SK-N-SH (cell line): ENCODE measurements at regions not wholly inside any gene's neighbourhood (a gene's known extent, or its start where the extent isn't known, plus 50 kb on each side); places are given as distances from the start of the nearest gene placed in this dataset.

Source experiments
- CTCF ChIA-PET: fragments of 300-600, 350-600 bp; formaldehyde crosslinking; extraction: SDS; loops from one replicate; lab custom pipeline; 2021; lab: Yijun Ruan, JAX
- POLR2A ChIA-PET: fragments of 350-600 bp; sonication (Branson Sonifier 250); formaldehyde crosslinking; extraction: SDS; loops from one replicate; lab custom pipeline; 2020; ENCODE audit warnings: antibody characterized with exemption, inconsistent platforms; lab: Yijun Ruan, JAX
- DNase-seq: peaks from one replicate; pipeline ENCODE4 v3.0.0; 2012
- H2AFZ ChIP-seq: fragments of 200-600 bp; sonication (generic); 2 replicates; pipeline ENCODE4 v1.8.1; 2016; ENCODE audit warnings: antibody characterized with exemption, mild to moderate bottlenecking, low read depth
- H3F3A ChIP-seq: fragments of 200-600 bp; sonication (generic); replicated peaks from 2 replicates; pipeline ENCODE3; 2016; ENCODE audit warnings: antibody characterized with exemption, mild to moderate bottlenecking; ENCODE audit not compliant: insufficient read depth
- H3K27ac ChIP-seq, 2 experiments: fragments of 200-500 bp in 1 of 2; fragments of 200-600 bp in 1 of 2; sonication (Bioruptor generic) in 1 of 2; sonication (generic), shearing (Covaris generic) in 1 of 2; 2 replicates each; pipeline versions ENCODE4 v1.5.1 to v1.6.1; 2014 to 2016; ENCODE audit warnings: low read depth in 2 of 2, inconsistent platforms in 1 of 2, low read length in 1 of 2, mild to moderate bottlenecking in 1 of 2, mixed read lengths in 1 of 2
- H3K27me3 ChIP-seq: fragments of 200-600 bp; sonication (generic), shearing (Covaris generic); 2 replicates; pipeline ENCODE4 v1.6.1; 2016; ENCODE audit warnings: mixed run types; ENCODE audit not compliant: insufficient read depth
- H3K36me3 ChIP-seq, 2 experiments: fragments of 200-500 bp in 1 of 2; fragments of 200-600 bp in 1 of 2; sonication (Bioruptor generic) in 1 of 2; sonication (generic) in 1 of 2; replicated peaks in 1 of 2; 2 replicates each; pipeline versions ENCODE3 to v1.5.1; 2014 to 2016; ENCODE audit warnings: low read length in 1 of 2, mild to moderate bottlenecking in 1 of 2; ENCODE audit not compliant: insufficient read depth in 2 of 2, control insufficient read depth in 1 of 2
- H3K4me1 ChIP-seq, 2 experiments: fragments of 200-500 bp in 1 of 2; fragments of 200-600 bp in 1 of 2; sonication (Bioruptor generic) in 1 of 2; sonication (generic), shearing (Covaris generic) in 1 of 2; 2 replicates each; pipeline versions ENCODE4 v1.5.1 to v1.6.1; 2014 to 2016; ENCODE audit warnings: low read depth in 1 of 2, low read length in 1 of 2, mixed run types in 1 of 2; ENCODE audit not compliant: insufficient read depth in 2 of 2, control insufficient read depth in 1 of 2
- H3K4me2 ChIP-seq: fragments of 200-600 bp; sonication (generic), shearing (Covaris generic); 2 replicates; pipeline ENCODE4 v1.6.1; 2017; ENCODE audit warnings: mixed run types
- H3K4me3 ChIP-seq, 2 experiments: fragments of 200-500 bp in 1 of 2; fragments of 200-600 bp in 1 of 2; sonication (Bioruptor generic) in 1 of 2; sonication (generic), shearing (Covaris generic) in 1 of 2; 2 replicates each; pipeline versions ENCODE4 v1.5.1 to v1.8.1; 2014 to 2016; ENCODE audit warnings: low read depth in 2 of 2, inconsistent platforms in 1 of 2, low read length in 1 of 2, mild to moderate bottlenecking in 1 of 2, mixed read lengths in 1 of 2, moderate library complexity in 1 of 2
- H3K79me2 ChIP-seq: fragments of 200-600 bp; sonication (generic); 2 replicates; pipeline ENCODE4 v1.8.1; 2017; ENCODE audit warnings: mild to moderate bottlenecking; ENCODE audit not compliant: insufficient read depth
- H3K9ac ChIP-seq: fragments of 200-600 bp; sonication (generic); 2 replicates; pipeline ENCODE4 v1.6.1; 2017; ENCODE audit warnings: mixed run types
- H3K9me2 ChIP-seq: fragments of 200-600 bp; sonication (generic); 2 replicates; pipeline ENCODE4 v1.6.1; 2017; ENCODE audit warnings: mixed run types
- H3K9me3 ChIP-seq: fragments of 200-600 bp; sonication (generic); 2 replicates; pipeline ENCODE4 v1.6.1; 2017; ENCODE audit warnings: mixed run types, mild to moderate bottlenecking, moderate library complexity
- H4K20me1 ChIP-seq: fragments of 200-600 bp; sonication (generic); 2 replicates; pipeline ENCODE4 v1.6.1; 2017; ENCODE audit warnings: mild to moderate bottlenecking, mixed run types; ENCODE audit not compliant: insufficient read depth
- EP300 ChIP-seq, 2 experiments: IDR thresholded peaks; 2 replicates each; pipeline versions ENCODE4 v1.4.0 to v1.6.1; 2012; ENCODE audit warnings: borderline replicate concordance in 1 of 2, low read depth in 1 of 2, low read length in 1 of 2
- EZH2phosphoT487 ChIP-seq: fragments of 200-600 bp; sonication (generic); IDR thresholded peaks from 2 replicates; pipeline ENCODE4 v1.6.1; 2017; ENCODE audit warnings: low read depth, mixed run types, mild to moderate bottlenecking, antibody characterized with exemption, moderate library complexity, borderline replicate concordance
- FOSL2 ChIP-seq: IDR thresholded peaks from 2 replicates; pipeline ENCODE4 v1.4.0; 2012; ENCODE audit warnings: low read depth, mild to moderate bottlenecking, moderate library complexity, borderline replicate concordance
- FOXM1 ChIP-seq: IDR thresholded peaks from 2 replicates; pipeline ENCODE4 v1.4.0; 2012; ENCODE audit warnings: low read depth, mild to moderate bottlenecking
- GATA2 ChIP-seq: sonication (generic); formaldehyde crosslinking; IDR thresholded peaks from 2 replicates; pipeline ENCODE4 v1.5.0; 2020; ENCODE audit warnings: mild to moderate bottlenecking, missing genetic modification reagents
- IRF3 ChIP-seq: fragments of 150-350 bp; IDR thresholded peaks from 2 replicates; pipeline ENCODE4 v1.6.1; 2016; ENCODE audit warnings: mild to moderate bottlenecking, low read depth, low read length
- MEF2A ChIP-seq: IDR thresholded peaks from 2 replicates; pipeline ENCODE4 v1.4.0; 2012; ENCODE audit warnings: low read depth, borderline replicate concordance
- NFIC ChIP-seq: IDR thresholded peaks from 2 replicates; pipeline ENCODE4 v1.4.0; 2012; ENCODE audit warnings: borderline replicate concordance
- PBX3 ChIP-seq: IDR thresholded peaks from 2 replicates; pipeline ENCODE4; 2012
- POLR2AphosphoS5 ChIP-seq: IDR thresholded peaks from 2 replicates; pipeline ENCODE4 v1.6.1; 2012; ENCODE audit warnings: low read depth, low read length
- RFX5 ChIP-seq: IDR thresholded peaks from 2 replicates; pipeline ENCODE4 v1.6.1; 2012; ENCODE audit warnings: mild to moderate bottlenecking, improper control_type of control experiment, low read length
- TAF1 ChIP-seq: IDR thresholded peaks from 2 replicates; pipeline ENCODE4 v1.6.1; 2012; ENCODE audit warnings: low read depth, mild to moderate bottlenecking, low read length, moderate library complexity, borderline replicate concordance
- TCF12 ChIP-seq: IDR thresholded peaks from 2 replicates; pipeline ENCODE4 v1.4.0; 2012
- TEAD4 ChIP-seq: IDR thresholded peaks from 2 replicates; pipeline ENCODE4 v1.4.0; 2012; ENCODE audit warnings: mild to moderate bottlenecking, borderline replicate concordance; ENCODE audit not compliant: insufficient read depth
- USF2 ChIP-seq: fragments of 150-350 bp; IDR thresholded peaks from 2 replicates; pipeline ENCODE4 v1.6.1; 2017; ENCODE audit warnings: antibody characterized with exemption, low read length, low read depth, borderline replicate concordance
- WGBS: methylation state at CpG from one replicate; pipeline ENCODE4 v1.1.6; 2017; ENCODE audit warnings: low lambda C conversion rate; 5-methylcytosine and 5-hydroxymethylcytosine counted together

GRCh38 chr2:82478641-82479040, 1980.4 kb downstream of the SUCLG1 start:
- no peaks in the 10 kb centered on the region for H3K27me3 ChIP-seq
- POLR2A ChIA-PET = no interaction called here
- no peaks in the 10 kb centered on the region for H3K36me3 ChIP-seq
- no peaks in the 10 kb centered on the region for H3K4me1 ChIP-seq
- TF ChIP-seq GATA2 = no peak
- TF ChIP-seq, all 33 proteins: peak for 0
- Histone ChIP-seq H3K9me2 (no peaks in the 10 kb centered on the region), H3K4me3 (no peak overlapping the region), H3K79me2 (no peaks in the 10 kb centered on the region), H2AFZ (no peak overlapping the region), H3F3A (no peaks in the 10 kb centered on the region), H3K9me3 (no peaks in the 10 kb centered on the region; the same call in 1 of the 2 replicates), H3K4me2 (no peak overlapping the region), H3K27ac (no peak overlapping the region), H4K20me1 (no peaks in the 10 kb centered on the region), H3K9ac (no peak overlapping the region)
- WGBS = 0% methylated on average over 2 of the region's 2 CpGs
- DNase-seq = no peak
- CTCF ChIA-PET = no interaction called here

- no peaks in the 10 kb centered on the region for H3K27me3 ChIP-seq
Measured at GRCh38 chr2:82476094-82476493, 1983.0 kb downstream of the SUCLG1 start.

More at GRCh38 chr2:82476094-82476493, 1983.0 kb downstream of the SUCLG1 start:
- TF ChIP-seq EP300 (IDR thresholded peaks at IDR 0.05; ENCODE audit: borderline replicate concordance in 1 of 2, low read depth in 1 of 2, low read length in 1 of 2) (no peak), FOSL2 (no peak), RFX5 (no peak), TEAD4 (no peak), PBX3 (no peak), USF2 (no peak), MEF2A (no peak), TAF1 (no peak), FOXM1 (no peak), IRF3 (no peak), POLR2AphosphoS5 (no peak), GATA2 (no peak), TCF12 (no peak), NFIC (no peak), EZH2phosphoT487 (no peak)
- Histone ChIP-seq H3F3A (no peaks in the 10 kb centered on the region), H3K27ac (no peak overlapping the region), H2AFZ (no peak overlapping the region), H3K9me2 (no peaks in the 10 kb centered on the region), H3K9ac (no peak overlapping the region), H3K4me2 (no peak overlapping the region), H3K4me3 (no peak overlapping the region), H3K79me2 (no peaks in the 10 kb centered on the region), H3K4me1 (no peaks in the 10 kb centered on the region), H3K9me3 (no peaks in the 10 kb centered on the region; the same call in 1 of the 2 replicates), H4K20me1 (no peaks in the 10 kb centered on the region), H3K36me3 (no peaks in the 10 kb centered on the region)
- ChIA-PET POLR2A (no interaction called here), CTCF (no interaction called here)
- 0% methylated on average over 1 of the region's 1 CpG for WGBS
- DNase-seq = no peak
